ENCODE measurements at regions not wholly inside any gene's neighbourhood (a gene's known extent, or its start where the extent isn't known, plus 50 kb on each side); places are given as distances from the start of the nearest gene placed in this dataset.

DNA sequence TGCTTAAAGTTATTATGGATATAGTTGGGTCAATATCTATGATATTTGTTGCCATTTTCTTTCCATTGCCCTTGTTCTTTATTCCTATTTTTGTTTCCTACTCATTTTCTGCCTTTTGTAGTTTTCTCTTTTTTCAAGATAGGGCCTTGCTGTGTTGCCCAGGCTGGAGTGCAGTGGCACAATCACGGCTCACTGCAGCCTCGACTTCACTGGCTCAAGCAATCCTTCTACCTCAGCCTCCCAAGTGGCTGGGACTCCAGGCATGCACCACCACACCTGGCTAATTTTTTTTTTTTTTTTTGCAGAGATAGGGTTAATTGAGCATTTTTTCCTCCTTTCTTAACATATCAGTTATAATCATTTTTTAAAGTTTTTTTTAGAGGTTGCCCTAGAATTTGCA lies 92.7 kb downstream of the TOMM20 start:
- Histone ChIP-seq H3K79me2 (ENCODE audit: insufficient read depth, low read length) (no peaks in the 10 kb centered on the region), H3K4me1 (ENCODE audit: insufficient read depth, low read length) (peaks cover 16% of the 10 kb centered on the region), H3K4me2 (ENCODE audit: low read depth, low read length) (no peak overlapping the region), H3K27ac (ENCODE audit: extremely low read length, insufficient read depth, low read length) (no peak overlapping the region), H2AFZ (ENCODE audit: low read length) (no peak overlapping the region), H3K36me3 (replicated peaks in 1 of 2; ENCODE audit: control insufficient read depth in 1 of 2, insufficient read depth in 2 of 2, low read length in 2 of 2) (no peaks in the 10 kb centered on the region), H3K27me3 (ENCODE audit: control insufficient read depth in 1 of 2, insufficient read depth in 2 of 2, low read length in 2 of 2) (no peaks in the 10 kb centered on the region), H3K4me3 (replicated peaks in 1 of 3; ENCODE audit: insufficient read depth in 1 of 3, low read depth in 2 of 3, low read length in 3 of 3) (no peak overlapping the region), H3K9me3 (ENCODE audit: low read length) (no peaks in the 10 kb centered on the region), H3K9ac (ENCODE audit: insufficient read depth, low read depth, low read length) (no peak overlapping the region), H4K20me1 (ENCODE audit: insufficient read depth, low read length) (no peaks in the 10 kb centered on the region)
- ChIA-PET POLR2A (interaction anchor here (0.6 kb wide), 1 partner anchor 48 kb away, joined by 3 read pairs; no protein-coding TSS in a partner anchor), CTCF (ENCODE audit: low intra/inter-chr PET ratio, low total read pairs) (no interaction called here)
- no peak for ATAC-seq
- TF ChIP-seq NFE2 (CRISPR knock-in tag; IDR thresholded peaks at IDR 0.05) (no peak), PREB (CRISPR knock-in tag; IDR thresholded peaks at IDR 0.05) (no peak), MAFK (conservative IDR thresholded peaks at IDR 0.05 in 1 of 2, IDR thresholded peaks at IDR 0.05 in 1 of 2; ENCODE audit: low read length in 2 of 2) (no peak), ZNF180 (CRISPR knock-in tag; IDR thresholded peaks at IDR 0.05; ENCODE audit: borderline replicate concordance, low read depth) (no peak), PITX1 (CRISPR knock-in tag; IDR thresholded peaks at IDR 0.05) (no peak), ZKSCAN8 (CRISPR knock-in tag; IDR thresholded peaks at IDR 0.05; ENCODE audit: borderline replicate concordance) (no peak), TCF7L2 (IDR thresholded peaks at IDR 0.05; ENCODE audit: low read depth, low read length) (no peak), REXO4 (CRISPR knock-in tag; IDR thresholded peaks at IDR 0.05; ENCODE audit: borderline replicate concordance) (no peak), SPEN (CRISPR knock-in tag; IDR thresholded peaks at IDR 0.05; ENCODE audit: low read depth) (no peak), MBD4 (IDR thresholded peaks at IDR 0.05; ENCODE audit: borderline replicate concordance, low read length) (no peak), FUBP1 (CRISPR knock-in tag; IDR thresholded peaks at IDR 0.05; ENCODE audit: borderline replicate concordance) (no peak), ZNF235 (CRISPR knock-in tag; IDR thresholded peaks at IDR 0.05; ENCODE audit: borderline replicate concordance) (no peak), NCOA2 (CRISPR knock-in tag; IDR thresholded peaks at IDR 0.05) (no peak), MBNL3 (CRISPR knock-in tag; conservative IDR thresholded peaks at IDR 0.05) (no peak), AHDC1 (CRISPR knock-in tag; IDR thresholded peaks at IDR 0.05; ENCODE audit: borderline replicate concordance) (no peak)
- TF ChIP-seq, protein P1, sequence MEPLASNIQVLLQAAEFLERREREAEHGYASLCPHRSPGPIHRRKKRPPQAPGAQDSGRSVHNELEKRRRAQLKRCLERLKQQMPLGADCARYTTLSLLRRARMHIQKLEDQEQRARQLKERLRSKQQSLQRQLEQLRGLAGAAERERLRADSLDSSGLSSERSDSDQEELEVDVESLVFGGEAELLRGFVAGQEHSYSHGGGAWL (CRISPR knock-in tag; IDR thresholded peaks at IDR 0.05), result no peak
- no TSS peak for BruUV-seq (replicated peaks)
- FAIRE-seq, result no peak
- 89% methylated on average over 2 of the region's 2 CpGs for WGBS (ENCODE audit: low lambda C conversion rate)
- intact Hi-C loops (cut with micrococcal nuclease; ENCODE audit: unreplicated experiment) (no loop called here), in situ Hi-C loops (cut with HindIII; ENCODE audit: extremely low pct_ligation_motif_present, low pct_unique_long_range_greater_than_20kb) (no loop called here)
- DNase-seq (ENCODE audit: low spot score), result no peak
